Calu3 (cell line): ENCODE measurements at regions not wholly inside any gene's neighbourhood (a gene's known extent, or its start where the extent isn't known, plus 50 kb on each side); places are given as distances from the start of the nearest gene placed in this dataset.

Experiments used
- BruUV-seq: library from RNA; stranded (reverse); fragments of 400-500 nt; replicated peaks from 2 replicates; lab custom pipeline; 2021; lab: Mats Ljungman, UMichigan
- CTCF ChIA-PET: fragments of 300-600 bp; sonication (Branson Sonifier 250); formaldehyde crosslinking; loops from one replicate; lab custom pipeline; 2022; ENCODE audit warnings: antibody characterized with exemption; lab: Charles Lee
- DNase-seq: peaks from one replicate; pipeline ENCODE4 v3.0.0; 2022
- H3K27ac Mint-ChIP-seq: one replicate; pipeline ENCODE4 v1.8.0; 2022; ENCODE audit warnings: mixed read lengths; ENCODE audit not compliant: unreplicated experiment
- H3K27me3 Mint-ChIP-seq: one replicate; pipeline ENCODE4 v1.8.0; 2022; ENCODE audit warnings: mixed read lengths; ENCODE audit not compliant: unreplicated experiment
- H3K36me3 Mint-ChIP-seq: one replicate; pipeline ENCODE4 v1.8.0; 2022; ENCODE audit warnings: mild to moderate bottlenecking, moderate library complexity, mixed read lengths; ENCODE audit not compliant: insufficient read depth, unreplicated experiment
- H3K4me1 Mint-ChIP-seq: one replicate; pipeline ENCODE4 v1.8.0; 2022; ENCODE audit warnings: mild to moderate bottlenecking, low read depth, mixed read lengths; ENCODE audit not compliant: unreplicated experiment
- H3K4me3 Mint-ChIP-seq: one replicate; pipeline ENCODE4 v1.8.0; 2022; ENCODE audit warnings: mild to moderate bottlenecking, low read depth, moderate library complexity, mixed read lengths; ENCODE audit not compliant: unreplicated experiment
- H3K9me3 Mint-ChIP-seq: one replicate; pipeline ENCODE4 v1.8.0; 2022; ENCODE audit warnings: low read depth, mixed read lengths; ENCODE audit not compliant: unreplicated experiment
- CTCF ChIP-seq: fragments of 200-600 bp; IDR thresholded peaks from one replicate; pipeline ENCODE4 v1.8.0; 2022; ENCODE audit warnings: antibody characterized with exemption; ENCODE audit not compliant: unreplicated experiment
- intact Hi-C: fragments of 100-400 bp; cut with micrococcal nuclease; formaldehyde crosslinking; loops from one replicate; pipeline ENCODE4 v1.10.0; 2022; ENCODE audit not compliant: unreplicated experiment

- CTCF ChIA-PET: no interaction called here
- intact Hi-C loops: no loop called here
- Mint-ChIP-seq H3K4me3 (no peak overlapping the region), H3K9me3 (no peaks in the 10 kb centered on the region), H3K27ac (no peak overlapping the region), H3K36me3 (no peaks in the 10 kb centered on the region), H3K4me1 (no peaks in the 10 kb centered on the region), H3K27me3 (no peaks in the 10 kb centered on the region)
- DNase-seq: no peak
- BruUV-seq: no TSS peak
- no peak for TF ChIP-seq CTCF
These were observed 136.5 kb upstream of the SMIM31 start for GRCh38 chr4:164617426-164617825.

DNA sequence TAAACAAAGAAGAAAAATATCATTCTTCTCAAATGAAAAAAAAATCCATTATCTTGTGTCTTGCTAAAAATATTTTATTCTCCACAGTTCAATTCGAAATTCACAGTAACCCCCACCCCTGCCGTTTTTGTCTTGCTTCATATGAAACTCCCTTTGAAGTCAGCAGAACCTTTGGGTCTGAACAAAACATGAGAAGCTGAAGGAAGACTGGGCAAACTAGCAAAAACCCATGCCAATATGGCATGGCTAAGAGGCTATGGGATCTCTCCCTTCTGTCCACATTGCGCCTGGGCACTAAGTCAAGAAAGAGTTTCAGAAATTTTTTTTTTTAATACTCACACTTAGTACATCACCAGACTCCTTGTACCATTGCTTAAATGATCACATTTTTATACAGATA is 136.0 kb upstream of the SMIM31 start:
- H3K4me1 Mint-ChIP-seq: no peaks in the 10 kb centered on the region

DNA sequence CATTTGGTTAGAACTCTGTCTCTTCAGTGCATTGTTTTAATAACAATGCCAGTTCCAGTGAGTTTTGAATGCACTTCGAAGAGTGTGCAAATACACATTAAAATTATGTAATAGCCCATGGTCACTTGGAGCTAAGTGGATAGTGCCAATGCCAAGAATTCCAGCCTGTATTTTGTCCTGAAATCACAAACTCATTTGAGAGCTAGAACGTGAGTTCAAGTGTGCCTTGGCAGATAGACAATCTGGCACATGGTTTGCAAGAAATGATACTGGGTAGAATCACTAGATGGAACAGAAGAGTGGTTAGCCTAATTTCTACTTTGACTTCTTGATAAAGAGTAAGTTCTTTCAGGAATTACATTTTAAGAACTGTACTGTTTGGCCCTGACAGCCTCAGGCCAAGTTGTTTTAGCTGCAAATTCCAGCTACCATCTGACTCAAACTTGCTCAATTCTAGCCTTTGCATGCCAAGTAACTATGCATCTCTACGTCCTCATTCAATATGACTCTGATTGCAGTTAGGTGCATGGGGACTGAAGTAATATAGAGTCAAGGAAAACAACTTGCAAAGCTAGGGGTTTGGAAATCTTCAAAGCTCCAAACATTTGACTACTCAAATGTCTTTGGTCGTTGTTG is 131.9 kb upstream of the SMIM31 start:
- Mint-ChIP-seq H3K36me3 (no peaks in the 10 kb centered on the region), H3K27ac (no peak overlapping the region), H3K9me3 (peaks cover 2% of the 10 kb centered on the region), H3K4me3 (no peak overlapping the region), H3K4me1 (no peaks in the 10 kb centered on the region), H3K27me3 (no peaks in the 10 kb centered on the region)
- TF ChIP-seq CTCF: no peak
- DNase-seq: no peak
- intact Hi-C loops: no loop called here
- CTCF ChIA-PET: no interaction called here
- BruUV-seq: no TSS peak

More for the DNA sequence above, 136.0 kb upstream of the SMIM31 start:
- DNase-seq: no peak
- BruUV-seq: no TSS peak
- Mint-ChIP-seq H3K27me3 (no peaks in the 10 kb centered on the region), H3K4me3 (no peak overlapping the region), H3K36me3 (no peaks in the 10 kb centered on the region), H3K9me3 (no peaks in the 10 kb centered on the region), H3K27ac (no peak overlapping the region)
- intact Hi-C loops: no loop called here
- TF ChIP-seq CTCF: no peak
- CTCF ChIA-PET: no interaction called here

DNA sequence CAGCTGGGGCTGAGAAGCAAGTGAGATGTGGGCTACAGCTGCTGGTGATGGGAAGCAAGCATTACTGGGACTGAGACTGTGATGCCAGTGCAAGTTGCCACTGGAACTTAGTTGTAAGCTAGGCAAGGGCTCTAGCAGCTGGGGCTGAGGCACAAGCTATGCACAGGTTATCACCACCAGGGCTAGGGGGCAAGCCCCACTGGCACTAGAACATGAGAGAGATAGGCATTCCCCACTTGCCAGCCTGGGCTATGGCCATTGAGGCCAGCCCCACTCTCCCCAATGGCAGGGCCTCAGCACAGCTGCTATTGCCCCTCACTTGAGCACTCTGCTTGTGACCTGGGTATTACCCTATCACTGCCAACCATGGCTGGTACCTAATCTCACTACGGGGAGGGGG is 130.8 kb upstream of the SMIM31 start:
- intact Hi-C loops: no loop called here
- Mint-ChIP-seq H3K4me1 (no peaks in the 10 kb centered on the region), H3K9me3 (peaks cover 2% of the 10 kb centered on the region), H3K27me3 (no peaks in the 10 kb centered on the region), H3K36me3 (no peaks in the 10 kb centered on the region), H3K4me3 (no peak overlapping the region), H3K27ac (no peak overlapping the region)
- TF ChIP-seq CTCF: no peak
- DNase-seq: no peak
- CTCF ChIA-PET: no interaction called here
- BruUV-seq: no TSS peak
